HCEC 1CT (cell line): ENCODE measurements at regions not wholly inside any gene's neighbourhood (a gene's known extent, or its start where the extent isn't known, plus 50 kb on each side); places are given as distances from the start of the nearest gene placed in this dataset.

Experiments
- DNase-seq: peaks from one replicate; pipeline ENCODE4 v3.0.0-alpha.2; 2017

- no peak for DNase-seq
Measured at GRCh38 chr20:48324744-48325143, 503.1 kb downstream of the PREX1 start.

- DNase-seq, result no peak
Measured at GRCh38 chr20:48321271-48321670, 506.5 kb downstream of the PREX1 start.

GRCh38 chr20:48319943-48320584 lies 507.7 kb downstream of the PREX1 start:
- DNase-seq, result no peak

- no peak for DNase-seq
Measured at GRCh38 chr20:48317578-48317977, 510.2 kb downstream of the PREX1 start.

GRCh38 chr20:48314925-48315592 lies 512.7 kb downstream of the PREX1 start:
- no peak for DNase-seq

GRCh38 chr20:48313324-48313723 lies 514.5 kb downstream of the PREX1 start:
- DNase-seq, result no peak

GRCh38 chr20:48311956-48312355 lies 515.8 kb downstream of the PREX1 start:
- DNase-seq, result no peak

GRCh38 chr20:48310305-48310704 lies 517.5 kb downstream of the PREX1 start:
- DNase-seq, result no peak

GRCh38 chr20:48309293-48309692 lies 518.5 kb downstream of the PREX1 start:
- DNase-seq, result no peak

- DNase-seq, result no peak
Measured at GRCh38 chr20:48308882-48309281, 518.9 kb downstream of the PREX1 start.

- no peak for DNase-seq
Measured at GRCh38 chr20:48308232-48308781, 519.5 kb downstream of the PREX1 start.

- DNase-seq, result no peak
Measured at GRCh38 chr20:48307277-48307676, 520.5 kb downstream of the PREX1 start.

- no peak for DNase-seq
Measured at GRCh38 chr20:48302844-48303542, 517.7 kb upstream of the SULF2 start.

GRCh38 chr20:48302149-48302548 lies 516.9 kb upstream of the SULF2 start:
- no peak for DNase-seq

GRCh38 chr20:48301189-48301588 lies 515.9 kb upstream of the SULF2 start:
- DNase-seq, result no peak

- DNase-seq, result no peak
Measured at GRCh38 chr20:48300529-48300928, 515.2 kb upstream of the SULF2 start.

- peak; percentile 69 for DNase-seq
Measured at GRCh38 chr20:48298851-48299484, 513.7 kb upstream of the SULF2 start.

- no peak for DNase-seq
Measured at GRCh38 chr20:48298433-48298832, 513.2 kb upstream of the SULF2 start.

GRCh38 chr20:48295966-48296421 lies 510.7 kb upstream of the SULF2 start:
- DNase-seq, result peak; percentile 39

GRCh38 chr20:48295445-48295903 lies 510.2 kb upstream of the SULF2 start:
- DNase-seq, result peak; percentile 91

- no peak for DNase-seq
Measured at GRCh38 chr20:48294942-48295341, 509.7 kb upstream of the SULF2 start.

- no peak for DNase-seq
Measured at GRCh38 chr20:48294196-48294595, 508.9 kb upstream of the SULF2 start.

GRCh38 chr20:48293671-48294070 lies 508.4 kb upstream of the SULF2 start:
- DNase-seq, result no peak
